Kidney epithelial cell (primary cell): ENCODE measurements at regions not wholly inside any gene's neighbourhood (a gene's known extent, or its start where the extent isn't known, plus 50 kb on each side); places are given as distances from the start of the nearest gene placed in this dataset.

Experiments used
- DNase-seq: peaks from one replicate; pipeline ENCODE4 v3.0.0-alpha.2; 2010; ENCODE audit warnings: low read depth
- H3K27me3 ChIP-seq: 2 replicates; pipeline ENCODE4 v1.6.0; 2011; ENCODE audit warnings: low read length; ENCODE audit not compliant: control insufficient read depth, insufficient read depth
- H3K36me3 ChIP-seq: 2 replicates; pipeline ENCODE4 v1.5.1; 2011; ENCODE audit warnings: low read length; ENCODE audit not compliant: control insufficient read depth, insufficient read depth
- H3K4me3 ChIP-seq: 2 replicates; pipeline ENCODE4 v1.5.1; 2011; ENCODE audit warnings: low read depth, mild to moderate bottlenecking, control low read depth, low read length
- CTCF ChIP-seq: IDR thresholded peaks from 2 replicates; pipeline ENCODE4 v1.5.1; 2011; ENCODE audit warnings: mild to moderate bottlenecking, moderate library complexity, low read length, control low read depth, inconsistent platforms; ENCODE audit not compliant: insufficient read depth, poor library complexity, severe bottlenecking

GRCh38 chr5:93791518-93791972 is 50.1 kb upstream of the POU5F2 start:
- no peak for TF ChIP-seq CTCF
- Histone ChIP-seq H3K36me3 (no peaks in the 10 kb centered on the region), H3K27me3 (no peaks in the 10 kb centered on the region), H3K4me3 (no peak overlapping the region)
- DNase-seq = no peak
